Natural killer cell treated with Interleukin-12 subunit alpha and Interleukin-12 subunit beta and Interleukin-15 and Interleukin-18, amount 100 ng/mL, for 72 hours (primary cell): ENCODE measurements at regions not wholly inside any gene's neighbourhood (a gene's known extent, or its start where the extent isn't known, plus 50 kb on each side); places are given as distances from the start of the nearest gene placed in this dataset.
"Not testable (repeated sequence)": the region's sequence is repeated elsewhere in the genome, so short reads cannot be mapped to it uniquely, and the experiment has no call there.

Source experiments
- ATAC-seq, 2 donors: fragments of 150-1000 bp; cut with Tn5 transposase in 1 of 2; sonication (Bioruptor Pico), chemical (Tn5 transposase) in 1 of 2; 2 replicates each; pipeline ENCODE4 v1.10.0; 2021
- DNase-seq: peaks from one replicate; pipeline ENCODE4 v3.0.0; 2022; ENCODE audit warnings: low spot score
- H3K27ac Mint-ChIP-seq, 2 donors: 1 replicate in 1 of 2; 2 replicates in 1 of 2; pipeline ENCODE4 v1.8.0; 2022; ENCODE audit warnings: mixed read lengths in 2 of 2, mild to moderate bottlenecking in 1 of 2, moderate library complexity in 1 of 2
- H3K27me3 Mint-ChIP-seq, 2 donors: 1 replicate in 1 of 2; 2 replicates in 1 of 2; pipeline ENCODE4 v1.8.0; 2022; ENCODE audit warnings: mixed read lengths in 2 of 2
- H3K36me3 Mint-ChIP-seq: one replicate; pipeline ENCODE4 v1.8.0; 2022; ENCODE audit warnings: mixed read lengths
- H3K4me1 Mint-ChIP-seq, 2 donors: 1 replicate in 1 of 2; 2 replicates in 1 of 2; pipeline ENCODE4 v1.8.0; 2022; ENCODE audit warnings: low read depth in 2 of 2, mixed read lengths in 2 of 2, mild to moderate bottlenecking in 1 of 2
- H3K4me3 Mint-ChIP-seq: one replicate; pipeline ENCODE4 v1.8.0; 2022; ENCODE audit warnings: mixed read lengths
- H3K9me3 Mint-ChIP-seq: 2 replicates; pipeline ENCODE4 v1.8.0; 2022; ENCODE audit warnings: mixed read lengths

GRCh38 chr5:67992923-67993322 is 222.6 kb upstream of the PIK3R1 start:
- DNase-seq = no peak
- H3K27me3 Mint-ChIP-seq = peaks cover 15 to 19% of the 10 kb centered on the region in 2 donors
- H3K4me1 Mint-ChIP-seq = no peaks in the 10 kb centered on the region
- no peaks in the 10 kb centered on the region for H3K9me3 Mint-ChIP-seq
- H3K4me3 Mint-ChIP-seq = no peak overlapping the region
- H3K27ac Mint-ChIP-seq = no peak overlapping the region
- ATAC-seq = no peak
- H3K36me3 Mint-ChIP-seq = no peaks in the 10 kb centered on the region

GRCh38 chr5:67989456-67989855 is 226.1 kb upstream of the PIK3R1 start:
- Mint-ChIP-seq H3K4me3 (no peak overlapping the region), H3K9me3 (no peaks in the 10 kb centered on the region), H3K27ac (no peak overlapping the region), H3K27me3 (peaks cover 13 to 17% of the 10 kb centered on the region in 2 donors), H3K36me3 (no peaks in the 10 kb centered on the region), H3K4me1 (no peaks in the 10 kb centered on the region)
- DNase-seq = no peak
- no peak for ATAC-seq

DNA sequence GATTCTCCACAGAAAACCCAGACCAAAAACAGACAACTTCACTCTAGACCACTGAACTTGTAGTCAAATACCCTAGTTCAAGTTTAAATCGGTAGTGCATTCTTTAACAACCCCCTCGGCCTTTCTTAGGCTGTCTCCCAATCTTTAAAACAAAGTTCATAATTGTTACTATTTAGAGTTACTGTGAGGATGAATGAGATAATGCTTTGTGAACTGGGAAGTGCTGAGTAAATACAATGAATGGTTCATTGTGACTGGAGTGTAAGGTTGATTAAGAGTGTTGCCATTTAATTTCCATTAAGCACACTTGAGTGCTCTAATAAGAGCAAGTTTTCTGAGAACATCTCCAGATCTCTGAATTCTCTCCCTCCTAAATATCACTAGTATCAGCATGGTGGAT is 228.8 kb upstream of the PIK3R1 start:
- Mint-ChIP-seq H3K36me3 (no peaks in the 10 kb centered on the region), H3K9me3 (no peaks in the 10 kb centered on the region), H3K4me1 (no peaks in the 10 kb centered on the region), H3K27me3 (no peaks in the 10 kb centered on the region), H3K27ac (no peak overlapping the region), H3K4me3 (no peak overlapping the region)
- DNase-seq (no peak), ATAC-seq (no peak)

- no peak for ATAC-seq
- Mint-ChIP-seq H3K36me3 (no peaks in the 10 kb centered on the region), H3K27me3 (no peaks in the 10 kb centered on the region), H3K4me1 (no peaks in the 10 kb centered on the region), H3K4me3 (no peak overlapping the region), H3K27ac (no peak overlapping the region), H3K9me3 (no peaks in the 10 kb centered on the region)
- DNase-seq = no peak
These were observed 229.7 kb upstream of the PIK3R1 start for GRCh38 chr5:67985686-67986387.

DNA sequence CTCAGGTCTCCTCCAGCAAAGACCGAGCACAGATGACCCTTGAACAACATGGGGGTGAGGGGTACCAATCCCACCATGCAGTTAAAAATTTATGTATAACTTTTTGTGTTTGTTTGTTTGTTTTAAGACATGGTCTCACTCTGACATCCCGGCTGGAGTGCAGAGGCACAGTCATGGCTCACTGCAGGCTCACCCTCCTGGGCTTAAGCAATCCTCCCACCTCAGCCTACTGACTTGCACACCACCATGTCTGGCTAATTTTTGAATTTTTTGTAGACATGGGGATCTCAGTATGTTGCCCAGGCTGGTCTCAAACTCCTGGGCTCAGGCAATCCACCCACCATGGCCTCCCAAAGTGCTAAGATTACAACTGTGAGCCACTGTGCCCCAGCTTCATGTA is 231.0 kb upstream of the PIK3R1 start:
- Mint-ChIP-seq H3K9me3 (no peaks in the 10 kb centered on the region), H3K27me3 (no peaks in the 10 kb centered on the region), H3K4me1 (no peaks in the 10 kb centered on the region), H3K27ac (no peak overlapping the region), H3K36me3 (no peaks in the 10 kb centered on the region), H3K4me3 (no peak overlapping the region)
- DNase-seq (no peak), ATAC-seq (no peak)

DNA sequence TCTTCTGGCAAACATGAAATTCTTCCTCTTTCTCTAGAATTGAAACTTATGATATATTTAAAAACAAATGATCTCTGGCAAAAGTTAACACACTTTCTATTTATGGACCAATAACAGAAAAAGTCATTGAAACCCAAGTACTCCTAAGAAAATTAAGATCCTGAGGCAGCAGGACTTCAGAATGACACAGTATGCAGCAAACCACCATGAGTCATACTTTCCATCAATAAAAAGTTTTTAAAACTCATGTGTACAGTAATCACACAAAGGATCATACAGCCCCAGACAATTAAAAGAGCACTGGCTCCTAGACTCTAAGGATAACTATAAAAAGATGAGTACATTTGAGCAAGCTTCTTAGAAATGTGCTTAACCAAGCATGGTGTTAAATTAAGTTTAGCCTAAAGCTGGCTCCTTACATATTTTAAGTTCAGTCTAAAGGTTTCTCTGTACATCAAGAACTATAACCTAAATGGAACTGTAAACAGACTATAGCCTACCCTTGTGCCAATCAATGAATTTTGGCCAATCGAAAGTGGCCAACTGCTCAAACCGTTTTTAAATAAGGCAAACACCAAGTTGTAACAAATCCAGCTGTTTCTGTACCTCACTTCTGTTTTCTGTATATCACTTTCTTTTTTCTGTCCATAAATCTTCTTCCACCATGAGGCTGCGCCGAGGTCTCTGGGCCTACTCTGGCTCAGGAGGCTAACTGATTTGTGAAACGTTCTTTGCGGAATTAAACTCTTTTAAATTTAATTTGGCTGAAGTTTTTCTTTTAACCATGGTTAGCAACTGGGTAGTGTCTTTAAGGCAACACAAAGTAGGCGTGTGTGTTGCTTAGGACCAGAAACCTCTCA is 232.1 kb upstream of the PIK3R1 start:
- H3K9me3 Mint-ChIP-seq = no peaks in the 10 kb centered on the region
- no peak overlapping the region for H3K27ac Mint-ChIP-seq
- H3K36me3 Mint-ChIP-seq = no peaks in the 10 kb centered on the region
- no peaks in the 10 kb centered on the region for H3K4me1 Mint-ChIP-seq
- no peak for DNase-seq
- no peak for ATAC-seq
- no peak overlapping the region for H3K4me3 Mint-ChIP-seq
- no peaks in the 10 kb centered on the region for H3K27me3 Mint-ChIP-seq

GRCh38 chr5:67982160-67982559 is 233.4 kb upstream of the PIK3R1 start:
- not testable (repeated sequence) for H3K9me3 Mint-ChIP-seq, H3K27me3 Mint-ChIP-seq, H3K4me3 Mint-ChIP-seq, H3K27ac Mint-ChIP-seq, H3K36me3 Mint-ChIP-seq, ATAC-seq, H3K4me1 Mint-ChIP-seq, DNase-seq

DNA sequence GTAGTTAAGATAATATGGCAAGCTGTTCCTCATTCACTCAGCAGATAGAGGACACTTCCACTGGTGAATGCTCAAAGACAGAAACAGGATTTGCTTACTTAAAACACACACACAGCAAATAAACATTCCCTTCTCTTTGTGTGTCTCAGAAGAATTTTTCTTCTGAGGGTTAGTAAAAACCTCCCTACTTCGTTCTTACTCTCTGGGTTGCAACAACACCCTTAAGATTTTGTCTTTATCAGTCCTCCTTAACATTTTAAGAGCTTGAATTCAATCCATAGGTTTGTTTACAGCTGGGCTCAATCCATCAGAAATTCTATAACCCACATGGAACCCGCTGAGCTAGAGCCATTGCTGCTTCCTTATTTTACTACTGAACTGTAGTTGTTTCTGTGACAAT is 237.4 kb upstream of the PIK3R1 start:
- Mint-ChIP-seq H3K27me3 (peaks cover 0 to 2% of the 10 kb centered on the region in 2 donors), H3K9me3 (no peaks in the 10 kb centered on the region), H3K36me3 (no peaks in the 10 kb centered on the region), H3K27ac (no peak overlapping the region), H3K4me1 (no peaks in the 10 kb centered on the region), H3K4me3 (no peak overlapping the region)
- ATAC-seq (no peak), DNase-seq (no peak)

DNA sequence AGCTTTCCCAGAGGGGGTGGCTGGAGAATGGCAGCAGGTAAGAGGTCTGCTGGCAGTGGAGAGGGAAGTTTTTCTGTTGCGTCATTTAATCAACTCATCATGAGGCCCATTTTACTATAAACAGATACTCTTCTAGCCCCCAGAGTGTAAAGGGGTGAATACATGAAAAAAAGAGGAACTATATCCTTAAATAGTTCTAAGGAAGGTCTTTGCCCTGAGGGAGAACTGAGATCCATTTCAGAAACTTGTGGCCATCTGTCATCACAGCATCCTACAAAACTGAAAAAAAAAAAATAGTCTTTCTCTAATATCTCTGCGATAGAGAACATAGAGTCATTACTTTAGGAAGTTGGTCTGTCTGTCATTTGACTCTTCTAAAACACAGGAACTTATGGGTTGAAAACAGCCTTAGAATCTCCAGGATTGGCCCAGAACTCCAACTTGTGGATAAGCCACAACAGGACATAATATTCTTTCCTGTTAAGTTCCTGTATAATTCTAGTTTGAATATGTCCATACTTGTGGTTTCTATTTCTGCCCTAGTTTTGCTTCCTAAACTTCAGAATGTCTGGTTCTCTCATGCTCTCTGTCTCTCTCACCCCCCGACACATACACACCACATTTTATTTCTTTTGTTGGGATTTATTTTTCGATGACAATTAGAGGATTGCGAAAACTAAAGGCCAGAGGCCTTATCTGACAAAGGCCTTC is 238.5 kb upstream of the PIK3R1 start:
- ATAC-seq (no peak), DNase-seq (no peak)
- no peak overlapping the region for H3K4me3 Mint-ChIP-seq
- no peaks in the 10 kb centered on the region for H3K4me1 Mint-ChIP-seq
- H3K27ac Mint-ChIP-seq = no peak overlapping the region
- no peaks in the 10 kb centered on the region for H3K9me3 Mint-ChIP-seq
- H3K27me3 Mint-ChIP-seq = peaks cover 0 to 2% of the 10 kb centered on the region in 2 donors
- no peaks in the 10 kb centered on the region for H3K36me3 Mint-ChIP-seq

GRCh38 chr5:67976181-67976580 is 239.4 kb upstream of the PIK3R1 start:
- Mint-ChIP-seq H3K4me1 (no peaks in the 10 kb centered on the region), H3K27me3 (peaks cover 0 to 2% of the 10 kb centered on the region in 2 donors), H3K4me3 (no peak overlapping the region), H3K36me3 (no peaks in the 10 kb centered on the region), H3K9me3 (no peaks in the 10 kb centered on the region), H3K27ac (no peak overlapping the region)
- ATAC-seq (no peak), DNase-seq (no peak)

DNA sequence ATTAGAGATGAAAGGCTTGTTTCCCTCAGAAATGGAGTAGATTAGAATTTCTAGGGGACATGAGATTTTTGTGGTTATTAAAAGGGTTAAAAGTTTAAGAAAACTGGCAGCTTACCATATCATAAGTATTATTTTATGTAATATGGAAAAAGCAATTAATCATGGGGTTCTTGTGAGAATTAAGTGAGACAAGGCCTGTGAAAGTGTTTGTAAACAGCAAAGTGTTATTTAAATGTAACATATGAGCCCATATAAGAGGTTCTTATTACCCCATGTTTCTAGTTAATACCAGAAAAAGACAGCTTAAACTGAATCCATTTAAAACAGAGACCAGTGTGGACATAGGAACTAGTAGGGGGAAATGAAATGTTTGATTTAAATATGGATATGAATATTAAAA is 241.1 kb upstream of the PIK3R1 start:
- DNase-seq = no peak
- Mint-ChIP-seq H3K4me3 (no peak overlapping the region), H3K4me1 (no peaks in the 10 kb centered on the region), H3K36me3 (no peaks in the 10 kb centered on the region), H3K27me3 (peaks cover 0 to 2% of the 10 kb centered on the region in 2 donors), H3K9me3 (no peaks in the 10 kb centered on the region), H3K27ac (no peak overlapping the region)
- ATAC-seq = no peak

GRCh38 chr5:67974054-67974453 is 241.5 kb upstream of the PIK3R1 start:
- Mint-ChIP-seq H3K9me3 (no peaks in the 10 kb centered on the region), H3K27ac (no peak overlapping the region), H3K4me1 (no peaks in the 10 kb centered on the region), H3K36me3 (no peaks in the 10 kb centered on the region), H3K4me3 (no peak overlapping the region), H3K27me3 (peaks cover 0 to 2% of the 10 kb centered on the region in 2 donors)
- no peak for DNase-seq
- no peak for ATAC-seq

- Mint-ChIP-seq H3K4me3 (no peak overlapping the region), H3K9me3 (no peaks in the 10 kb centered on the region), H3K27me3 (no peaks in the 10 kb centered on the region), H3K36me3 (no peaks in the 10 kb centered on the region), H3K4me1 (no peaks in the 10 kb centered on the region), H3K27ac (no peak overlapping the region)
- DNase-seq (no peak), ATAC-seq (no peak)
These were observed 243.4 kb upstream of the PIK3R1 start for GRCh38 chr5:67971971-67972821.
